ENCODE measurements at regions not wholly inside any gene's neighbourhood (a gene's known extent, or its start where the extent isn't known, plus 50 kb on each side); places are given as distances from the start of the nearest gene placed in this dataset.

- TF ChIP-seq OSR1 (CRISPR knock-in tag; IDR thresholded peaks at IDR 0.05) (no peak), ZFP30 (CRISPR knock-in tag; IDR thresholded peaks at IDR 0.05) (no peak), TOX (CRISPR knock-in tag; IDR thresholded peaks at IDR 0.05; ENCODE audit: borderline replicate concordance) (no peak), ESRRG (CRISPR knock-in tag; IDR thresholded peaks at IDR 0.05) (no peak), TSHZ2 (CRISPR knock-in tag; IDR thresholded peaks at IDR 0.05) (no peak), ZNF8 (CRISPR knock-in tag; IDR thresholded peaks at IDR 0.05) (no peak), ZFP3 (CRISPR knock-in tag; IDR thresholded peaks at IDR 0.05) (no peak), ARNTL (CRISPR knock-in tag; IDR thresholded peaks at IDR 0.05; ENCODE audit: borderline replicate concordance, low read depth) (no peak), ZC3H10 (CRISPR knock-in tag; IDR thresholded peaks at IDR 0.05) (no peak), CSDC2 (CRISPR knock-in tag; IDR thresholded peaks at IDR 0.05) (no peak), PATZ1 (CRISPR knock-in tag; IDR thresholded peaks at IDR 0.05; ENCODE audit: borderline replicate concordance) (no peak), CSRNP3 (CRISPR knock-in tag; IDR thresholded peaks at IDR 0.05) (no peak), ISL1 (CRISPR knock-in tag; IDR thresholded peaks at IDR 0.05) (no peak), PPARA (CRISPR knock-in tag; IDR thresholded peaks at IDR 0.05; ENCODE audit: borderline replicate concordance) (no peak), CREB5 (CRISPR knock-in tag; IDR thresholded peaks at IDR 0.05; ENCODE audit: low read depth) (no peak), TCF4 (CRISPR knock-in tag; IDR thresholded peaks at IDR 0.05; ENCODE audit: borderline replicate concordance) (no peak), RARB (CRISPR knock-in tag; IDR thresholded peaks at IDR 0.05) (no peak), BACH2 (CRISPR knock-in tag; IDR thresholded peaks at IDR 0.05; ENCODE audit: borderline replicate concordance) (no peak), ZNF70 (CRISPR knock-in tag; IDR thresholded peaks at IDR 0.05) (no peak), ZNF565 (CRISPR knock-in tag; conservative IDR thresholded peaks at IDR 0.05; ENCODE audit: low read depth) (no peak)
- ATAC-seq, result no peak
Measured at GRCh38 chr12:107539196-107539939, 146.2 kb upstream of the PWP1 start.

- ATAC-seq, result no peak
- no peak for TF ChIP-seq TOX (CRISPR knock-in tag; IDR thresholded peaks at IDR 0.05; ENCODE audit: borderline replicate concordance)
Measured at GRCh38 chr12:107541001-107541705, 144.4 kb upstream of the PWP1 start.

GRCh38 chr12:107543416-107543815, 142.2 kb upstream of the PWP1 start:
- no peak for TF ChIP-seq RARB (CRISPR knock-in tag; IDR thresholded peaks at IDR 0.05)
- TF ChIP-seq PPARA (CRISPR knock-in tag; IDR thresholded peaks at IDR 0.05; ENCODE audit: borderline replicate concordance), result no peak
- TF ChIP-seq CSRNP3 (CRISPR knock-in tag; IDR thresholded peaks at IDR 0.05), result no peak
- no peak for TF ChIP-seq ARNTL (CRISPR knock-in tag; IDR thresholded peaks at IDR 0.05; ENCODE audit: borderline replicate concordance, low read depth)
- no peak for TF ChIP-seq ESRRG (CRISPR knock-in tag; IDR thresholded peaks at IDR 0.05)
- ATAC-seq, result no peak
